GM18520 (cell line): ENCODE measurements at regions not wholly inside any gene's neighbourhood (a gene's known extent, or its start where the extent isn't known, plus 50 kb on each side); places are given as distances from the start of the nearest gene placed in this dataset.

Experiments
- ATAC-seq: cut with Tn5 transposase; IDR thresholded peaks from one replicate; pipeline ENCODE4 v1.9.1; 2021; ENCODE audit not compliant: unreplicated experiment

GRCh38 chr6:97572943-97573342 lies 289.9 kb upstream of the MMS22L start:
- ATAC-seq: peak; percentile 67

DNA sequence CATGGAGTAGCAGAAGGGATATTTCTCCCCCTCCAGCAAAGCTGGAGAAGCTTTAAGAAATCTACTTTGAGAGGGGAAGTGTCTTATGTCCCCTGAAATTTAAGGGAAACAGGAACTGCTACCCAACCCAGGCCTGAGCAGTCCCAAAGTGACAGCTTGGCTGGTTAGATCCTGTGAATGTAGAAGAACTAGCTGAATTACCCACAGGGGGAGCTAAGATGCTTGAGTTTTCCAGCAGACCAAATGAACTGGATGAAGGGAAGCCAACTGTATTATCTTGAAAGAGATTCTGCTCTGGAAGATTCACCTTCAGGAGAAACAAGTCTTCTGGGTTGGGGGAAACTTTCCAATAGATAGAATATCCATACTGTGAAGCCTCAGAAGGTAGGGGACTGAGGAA lies 303.3 kb upstream of the MMS22L start:
- no peak for ATAC-seq

GRCh38 chr6:97591955-97592354 lies 308.9 kb upstream of the MMS22L start:
- ATAC-seq: no peak

DNA sequence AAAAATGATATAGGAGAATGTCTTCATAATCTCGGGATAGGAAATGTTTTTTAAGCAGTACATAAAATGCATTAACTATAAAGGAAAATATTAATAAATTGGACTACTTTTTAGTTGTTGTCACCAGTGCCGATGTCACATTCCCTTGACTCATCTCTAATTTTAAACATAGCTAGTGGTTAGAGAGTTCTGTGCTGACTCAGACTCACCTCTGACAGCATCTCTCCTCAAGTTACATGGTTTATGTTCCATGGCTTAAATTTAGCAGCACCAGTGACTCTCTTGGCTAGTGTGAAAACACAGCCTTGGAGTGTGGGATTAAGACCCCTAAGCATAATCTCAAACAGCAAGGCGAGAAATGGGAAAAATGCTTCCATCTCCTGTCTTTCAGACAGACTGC lies 311.8 kb upstream of the MMS22L start:
- ATAC-seq: no peak

- ATAC-seq: no peak
Measured at GRCh38 chr6:97621111-97621510, 338.1 kb upstream of the MMS22L start.

DNA sequence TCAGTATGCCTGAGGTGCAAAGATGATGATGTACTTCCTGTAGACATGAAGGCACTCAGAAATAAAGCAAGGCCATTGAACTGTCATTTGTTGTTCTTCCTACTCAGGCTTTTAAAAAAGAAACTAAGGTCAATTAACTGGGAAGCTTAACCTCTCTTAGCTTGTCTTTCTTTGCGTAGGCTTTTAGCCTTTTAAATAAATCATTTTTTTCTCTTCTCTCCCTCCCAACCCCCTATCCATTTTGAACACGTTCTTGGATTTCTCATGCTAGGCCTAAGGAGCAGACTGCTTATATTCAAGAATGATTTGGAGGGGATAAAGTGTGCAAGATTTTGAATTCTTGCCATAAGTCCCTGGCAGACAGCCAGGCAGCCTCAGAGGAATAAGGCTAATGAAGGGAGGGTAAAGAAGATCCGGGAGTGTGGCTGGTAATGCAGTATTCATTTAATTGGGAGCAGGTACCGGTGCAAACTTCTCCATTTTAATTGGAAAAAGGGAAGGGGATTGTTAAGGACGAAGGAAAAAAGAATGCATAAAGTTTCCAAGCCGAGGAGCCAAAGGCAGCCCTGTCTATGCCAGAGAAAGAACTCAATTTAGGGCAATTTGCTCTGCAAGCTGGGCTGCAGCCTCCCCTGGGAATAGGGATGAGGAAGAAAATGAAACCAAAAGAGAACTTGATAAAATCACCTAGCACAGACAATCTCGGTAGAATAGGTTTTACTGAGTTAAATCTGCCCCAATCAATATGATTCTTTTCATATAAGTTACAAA lies 343.8 kb upstream of the MMS22L start:
- no peak for ATAC-seq

DNA sequence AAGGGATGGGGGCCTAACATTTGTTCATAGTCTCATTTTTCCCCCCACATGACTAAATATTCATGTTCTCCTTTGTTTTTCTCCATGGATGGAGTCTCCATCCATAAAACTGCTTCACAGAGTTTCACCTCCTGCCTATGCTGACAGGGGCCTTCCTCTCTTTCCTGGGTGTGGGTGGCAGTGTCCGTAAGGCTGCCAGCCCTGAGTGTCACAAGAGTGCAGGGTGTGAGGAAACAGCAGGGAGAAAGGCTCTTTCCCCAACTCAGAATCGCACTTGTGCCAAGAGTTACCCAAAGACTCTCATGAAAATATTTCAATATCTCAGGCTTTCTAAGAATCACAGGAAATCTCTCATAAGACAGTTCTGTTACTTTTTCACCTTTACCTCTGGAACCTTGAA lies 346.2 kb upstream of the MMS22L start:
- ATAC-seq: no peak

DNA sequence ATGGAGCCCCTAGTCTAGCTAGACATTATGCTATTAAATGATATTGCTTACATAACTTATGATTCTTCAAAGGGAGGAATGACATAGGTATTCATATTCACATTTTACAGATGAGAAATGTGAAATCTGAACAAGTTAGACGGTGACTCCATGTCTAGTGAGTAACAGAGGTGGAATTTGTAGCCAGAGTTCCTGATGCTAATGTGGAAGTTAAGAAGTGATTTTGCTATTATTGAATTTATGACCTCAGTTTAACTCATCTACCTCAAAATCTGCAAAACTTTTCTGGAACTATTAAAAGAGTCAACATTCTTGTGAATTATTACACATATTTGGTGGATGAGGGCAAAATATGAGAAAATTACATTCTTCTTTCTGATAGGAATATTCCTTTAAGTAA lies 347.6 kb upstream of the MMS22L start:
- ATAC-seq: no peak

DNA sequence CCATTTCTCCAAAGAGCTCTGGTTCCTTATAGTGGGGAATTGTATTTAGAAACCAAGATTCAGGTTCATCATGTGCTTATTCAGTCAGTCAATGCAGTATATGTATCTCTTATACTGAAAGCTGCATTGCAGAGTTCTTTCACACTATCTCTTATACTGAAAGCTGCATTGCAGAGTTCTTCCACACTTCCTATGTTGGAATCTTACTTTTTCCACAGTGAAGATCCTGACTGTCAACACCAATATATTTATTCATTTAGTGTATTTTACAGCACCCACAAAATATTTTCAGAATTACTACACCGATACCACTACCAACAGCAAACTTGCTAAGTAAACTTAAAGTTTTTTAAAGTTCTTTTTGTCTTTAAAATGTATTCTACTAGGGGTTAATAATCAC lies 349.3 kb upstream of the MMS22L start:
- no peak for ATAC-seq

DNA sequence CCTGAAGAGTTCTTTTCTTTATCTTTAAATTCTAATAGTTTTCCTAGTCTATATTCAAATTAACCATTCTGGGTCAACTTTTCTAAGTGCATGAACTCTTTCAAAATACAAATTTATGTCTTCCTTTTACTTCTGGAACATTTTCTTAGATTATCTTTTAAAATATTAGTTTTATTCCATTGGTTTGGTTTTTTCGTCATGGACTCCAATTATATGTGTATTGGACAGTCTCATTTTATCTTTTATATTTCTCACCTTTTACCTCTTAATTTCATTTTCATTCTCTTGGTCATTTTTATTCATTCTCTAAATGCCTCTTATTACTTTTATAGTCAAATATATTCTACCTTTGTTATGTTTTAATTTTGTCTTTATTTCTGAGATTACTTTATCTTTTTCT lies 356.7 kb upstream of the MMS22L start:
- no peak for ATAC-seq

DNA sequence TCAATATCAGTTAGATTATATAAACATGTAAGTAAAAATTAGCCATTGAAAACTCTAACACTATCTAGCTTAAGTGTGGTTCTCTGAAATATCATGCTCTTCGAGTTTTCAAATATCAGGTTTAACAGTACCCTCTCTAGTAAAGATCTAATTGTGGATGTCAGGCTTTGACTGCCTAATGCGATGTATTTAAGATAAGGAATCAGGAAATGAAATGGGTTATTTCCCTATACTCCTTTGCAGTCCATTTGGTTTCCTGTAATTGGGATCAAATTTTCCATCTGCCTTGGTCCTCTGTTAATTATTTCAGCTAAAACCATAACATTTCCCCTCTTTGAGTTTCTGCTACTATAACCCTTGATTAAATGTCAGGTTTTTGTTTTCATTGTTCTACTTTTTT lies 361.3 kb upstream of the MMS22L start:
- ATAC-seq: no peak

DNA sequence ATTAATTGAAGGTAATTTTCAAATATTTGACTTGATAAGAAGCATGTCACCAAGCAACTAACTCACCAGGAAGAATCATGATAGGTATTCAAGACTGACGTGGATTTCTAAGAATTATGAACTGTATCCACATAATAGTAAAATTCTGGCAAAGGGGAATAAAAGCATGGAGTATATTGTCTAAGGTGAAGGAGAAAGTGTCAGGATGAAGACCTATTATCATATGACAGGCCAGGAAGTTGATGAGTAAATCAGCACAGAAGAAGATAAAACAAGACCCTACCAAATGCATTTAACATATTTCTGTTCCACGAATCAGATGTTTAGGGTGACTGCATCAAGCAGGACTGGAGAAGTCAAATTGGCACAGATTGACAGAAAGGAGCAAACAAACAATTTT lies 362.7 kb upstream of the MMS22L start:
- no peak for ATAC-seq

GRCh38 chr6:97653076-97653475 lies 370.1 kb upstream of the MMS22L start:
- no peak for ATAC-seq

DNA sequence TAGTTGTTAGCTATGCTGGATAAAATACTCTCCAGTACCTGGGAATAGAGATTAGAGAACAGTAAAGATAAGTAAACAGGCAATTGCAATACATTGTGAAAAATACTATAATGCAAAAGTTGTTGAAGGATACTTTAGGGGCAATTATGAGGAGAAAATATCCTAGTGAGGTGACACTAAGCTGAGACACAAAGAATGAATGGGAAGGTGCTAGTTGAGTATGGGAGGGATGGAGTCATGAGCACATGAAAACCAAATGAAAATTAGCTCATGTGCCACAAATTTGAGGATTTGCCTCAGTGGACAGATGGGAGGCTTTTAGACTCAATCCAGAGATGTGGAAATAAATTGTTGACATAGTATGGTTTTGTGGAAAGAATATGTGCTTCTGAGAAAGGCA lies 370.5 kb upstream of the MMS22L start:
- no peak for ATAC-seq

DNA sequence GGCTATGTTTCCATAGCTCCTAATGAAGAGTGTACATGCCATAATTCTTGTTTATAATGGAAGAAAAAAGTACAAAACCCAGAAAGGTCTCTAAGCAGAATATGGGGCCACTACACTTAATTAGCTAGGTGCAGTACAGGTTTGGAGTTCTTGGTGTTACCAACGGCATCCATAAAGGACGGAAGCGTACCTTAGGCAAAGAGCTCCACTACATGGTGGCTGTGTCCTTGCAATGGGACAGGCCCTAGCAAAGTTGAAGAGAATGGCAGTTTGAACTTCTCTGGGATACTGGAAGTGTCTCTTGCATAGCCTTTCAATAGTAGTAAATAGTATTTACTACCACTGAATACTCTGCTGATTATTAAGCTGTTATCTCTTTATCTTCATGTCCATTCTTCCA lies 371.7 kb upstream of the MMS22L start:
- ATAC-seq: no peak

- no peak for ATAC-seq
Measured at GRCh38 chr6:97656236-97656635, 373.2 kb upstream of the MMS22L start.

DNA sequence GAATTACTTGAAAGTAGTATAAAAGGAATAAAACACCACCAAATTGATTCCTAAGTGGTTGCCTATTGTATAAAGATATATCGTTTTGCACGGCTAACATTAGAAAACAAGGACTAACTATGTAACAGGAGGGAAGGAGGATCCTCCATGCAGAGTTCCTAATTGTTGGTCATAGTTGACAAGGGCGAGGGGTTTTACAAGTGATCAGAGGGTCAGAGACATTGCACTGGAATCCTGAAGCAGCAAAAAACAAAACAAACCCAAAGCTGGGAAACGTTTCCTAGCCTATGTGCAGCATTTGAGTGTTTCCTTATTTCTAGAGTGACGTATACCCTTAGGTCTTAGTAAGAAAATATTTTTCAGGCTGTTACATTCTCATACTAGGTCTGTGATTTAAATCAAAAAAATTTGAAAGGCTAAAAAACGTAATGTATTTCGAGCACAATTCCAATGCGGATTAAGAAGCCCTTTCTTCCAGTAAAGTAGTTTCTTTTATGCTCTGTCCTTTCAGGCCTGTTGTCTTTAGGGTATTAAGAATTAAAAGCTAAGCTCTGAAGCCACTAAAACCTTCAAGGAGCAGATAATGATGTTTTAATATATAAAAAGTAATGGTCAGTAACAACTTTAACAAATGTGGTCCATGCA lies 373.8 kb upstream of the MMS22L start:
- no peak for ATAC-seq

DNA sequence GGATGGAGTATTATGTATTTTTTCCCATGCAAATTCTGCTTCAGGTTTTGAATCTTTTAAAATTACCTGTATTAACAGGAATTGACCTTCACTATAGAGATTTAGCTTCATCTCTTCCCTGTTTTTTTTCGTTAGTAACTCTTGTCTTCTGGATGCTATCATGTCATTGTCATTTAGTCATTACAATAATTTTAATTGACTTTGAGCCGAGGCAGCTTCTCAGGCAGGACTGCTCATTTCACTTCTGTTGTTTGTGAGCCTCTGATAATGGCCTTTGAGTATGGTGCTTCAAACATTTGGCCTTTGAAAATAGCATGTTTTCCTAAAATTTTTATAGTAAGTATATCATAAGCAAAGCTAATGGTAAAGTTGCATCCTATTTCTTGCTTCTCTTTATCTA lies 375.1 kb upstream of the MMS22L start:
- no peak for ATAC-seq

GRCh38 chr6:97663252-97663651 lies 380.2 kb upstream of the MMS22L start:
- ATAC-seq: no peak

DNA sequence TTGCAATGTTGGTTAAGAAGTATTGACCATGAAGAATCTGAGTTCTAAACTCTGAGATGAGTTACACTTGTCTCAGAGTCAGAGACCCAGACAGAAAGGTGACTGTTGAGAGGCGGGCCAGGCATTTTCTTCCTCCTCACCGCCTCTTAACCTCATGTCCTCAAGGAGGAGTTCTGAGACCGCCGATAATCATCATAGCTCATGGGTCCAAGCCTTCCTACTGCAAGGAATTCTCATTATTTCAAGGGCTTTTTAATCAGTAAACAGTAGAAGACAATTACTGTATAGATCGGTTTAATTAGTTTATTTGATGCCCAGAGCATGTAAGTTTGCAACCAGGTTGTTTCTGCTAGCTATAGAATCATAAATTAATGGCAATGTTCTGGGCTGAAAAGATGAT lies 382.4 kb upstream of the MMS22L start:
- no peak for ATAC-seq

GRCh38 chr6:97666889-97667288 lies 383.9 kb upstream of the MMS22L start:
- ATAC-seq: no peak

- ATAC-seq: no peak
Measured at GRCh38 chr6:97668716-97669115, 385.7 kb upstream of the MMS22L start.
